Gastrocnemius medialis (tissue), 4 donors: ENCODE measurements at regions not wholly inside any gene's neighbourhood (a gene's known extent, or its start where the extent isn't known, plus 50 kb on each side); places are given as distances from the start of the nearest gene placed in this dataset.

Experiments
- CTCF ChIP-seq, 5 experiments: fragments of 450-650 bp in 3 of 5; fragments of 200-600 bp in 2 of 5; sonication (generic) in 2 of 5; IDR thresholded peaks in 4 of 5; conservative IDR thresholded peaks in 1 of 5; 1 replicate in 4 of 5; 2 replicates in 1 of 5; pipeline ENCODE4 v1.5.1; 2016 to 2019; ENCODE audit warnings: antibody characterized with exemption in 5 of 5, mild to moderate bottlenecking in 3 of 5, moderate library complexity in 3 of 5
- POLR2A ChIP-seq, 2 donors: fragments of 450-650 bp; IDR thresholded peaks; one replicate each; pipeline ENCODE4 v1.6.1; 2017; ENCODE audit warnings: antibody characterized with exemption in 2 of 2, mild to moderate bottlenecking in 2 of 2, moderate library complexity in 2 of 2

GRCh38 chr16:54554581-54554980 lies 268.0 kb upstream of the IRX3 start:
- TF ChIP-seq CTCF (IDR thresholded peaks at IDR 0.05 in 4 of 5, conservative IDR thresholded peaks at IDR 0.05 in 1 of 5), result no peak
- no peak for TF ChIP-seq POLR2A (IDR thresholded peaks at IDR 0.05)
